ENCODE measurements at regions not wholly inside any gene's neighbourhood (a gene's known extent, or its start where the extent isn't known, plus 50 kb on each side); places are given as distances from the start of the nearest gene placed in this dataset.

DNA sequence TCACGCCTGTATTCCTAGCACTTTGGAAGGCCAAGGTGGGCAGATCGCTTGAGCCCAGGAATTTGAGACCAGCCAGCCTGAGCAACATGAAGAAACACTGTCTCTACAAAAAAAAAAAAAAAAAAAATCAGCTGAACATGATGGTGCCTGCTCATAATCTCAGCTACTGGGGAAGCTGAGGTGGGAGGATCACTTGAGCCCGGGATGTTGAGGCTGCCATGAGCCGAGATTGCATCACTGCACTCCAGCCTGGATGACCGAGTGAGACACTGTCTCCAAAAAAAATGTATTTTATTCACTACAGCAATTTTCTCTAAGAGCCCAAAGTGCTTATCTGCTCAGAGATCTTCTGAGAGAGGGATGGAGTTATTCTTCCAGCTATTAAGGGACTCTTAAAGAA, 215.8 kb upstream of the PPP3CA start:
- DNase-seq, result no peak

GRCh38 chr4:101556842-101557241, 209.5 kb upstream of the PPP3CA start:
- no peak for DNase-seq

DNA sequence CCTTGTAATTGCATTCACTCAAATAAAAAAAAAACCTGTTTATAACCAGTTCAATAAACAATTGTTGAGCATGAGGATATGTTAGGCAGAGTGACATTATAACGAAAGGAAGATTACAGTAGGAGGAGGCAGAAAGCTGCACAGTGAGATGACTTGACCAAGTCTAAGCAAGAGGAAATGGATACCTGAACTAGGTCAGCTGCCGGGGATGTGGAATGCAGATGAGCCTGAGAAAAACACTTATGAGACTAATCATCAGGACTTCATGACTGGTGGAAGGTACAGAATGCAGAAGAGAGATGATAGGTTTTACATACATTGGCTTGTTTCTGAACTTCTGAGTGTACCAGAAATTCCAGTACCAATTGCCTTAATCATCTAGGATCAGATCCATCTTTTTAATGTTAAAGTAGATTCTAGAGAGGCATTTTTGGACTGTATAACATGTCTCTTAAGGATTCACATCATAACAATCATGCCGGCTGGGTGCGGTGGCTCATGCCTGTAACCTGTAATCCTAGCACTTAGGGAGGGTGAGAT, 208.1 kb upstream of the PPP3CA start:
- DNase-seq, result no peak

- DNase-seq, result no peak
These were observed 193.0 kb upstream of the PPP3CA start for GRCh38 chr4:101540336-101540735.

DNA sequence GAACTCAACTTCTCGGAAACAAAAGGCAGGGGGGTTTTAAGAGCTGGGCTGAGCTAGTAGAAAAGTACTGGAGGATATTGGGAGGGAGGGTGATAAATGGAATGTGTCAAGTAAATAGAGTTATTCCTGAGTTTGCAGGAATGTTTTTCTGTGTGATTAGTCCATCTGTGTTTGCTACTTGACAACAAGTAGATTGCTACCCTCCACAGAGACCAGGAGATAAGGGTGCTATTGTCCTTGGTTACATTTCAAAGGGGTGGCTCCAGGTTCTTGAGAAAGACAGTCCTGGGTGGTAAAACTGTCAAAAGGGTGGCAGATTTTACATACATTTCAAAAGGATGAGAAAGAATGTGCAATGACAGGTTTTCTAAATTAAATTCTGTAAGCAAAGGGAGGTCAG, 181.2 kb upstream of the PPP3CA start:
- no peak for DNase-seq

GRCh38 chr4:101527188-101527587, 179.9 kb upstream of the PPP3CA start:
- no peak for DNase-seq

- no peak for DNase-seq
These were observed 168.2 kb upstream of the PPP3CA start for GRCh38 chr4:101515566-101515965.

- DNase-seq, result no peak
These were observed 167.8 kb upstream of the PPP3CA start for GRCh38 chr4:101515099-101515498.

DNA sequence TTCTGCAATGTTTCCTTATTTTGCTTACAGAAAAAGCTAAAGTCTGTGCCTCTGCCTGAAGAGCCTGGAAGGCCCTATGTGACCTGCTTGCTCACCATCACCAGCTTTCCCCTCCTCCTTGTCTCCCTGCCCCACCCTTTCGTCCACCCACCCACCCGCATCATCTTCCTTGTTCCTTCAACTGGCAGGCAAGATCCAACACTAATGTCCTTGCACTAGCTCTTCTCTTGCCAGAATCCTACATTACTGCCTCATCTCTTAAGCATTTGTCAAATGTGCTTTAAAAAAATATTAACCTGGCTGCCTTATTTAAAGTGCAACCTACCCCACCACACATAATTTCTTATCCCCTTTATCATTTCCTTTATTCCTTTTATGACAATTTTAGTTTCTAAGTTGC, 165.1 kb upstream of the PPP3CA start:
- no peak for DNase-seq

DNA sequence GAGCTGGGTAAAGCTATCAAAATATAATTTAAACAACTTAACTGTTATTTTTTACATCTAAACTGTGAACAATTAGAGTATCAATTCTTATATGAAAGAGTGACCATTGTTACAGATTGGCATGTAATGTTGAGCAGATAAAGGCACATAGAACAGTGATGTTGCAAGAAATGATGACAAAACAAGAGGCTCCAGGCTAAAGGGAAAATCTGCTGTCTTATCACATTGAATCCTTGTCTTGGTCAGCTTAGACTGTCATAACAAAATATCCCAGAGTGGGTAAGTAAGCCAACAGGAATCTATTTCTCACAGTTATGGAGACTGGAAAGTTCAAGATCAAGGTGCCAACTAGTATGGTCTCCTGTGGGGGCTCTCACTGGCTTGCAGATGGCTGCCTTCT, 154.1 kb upstream of the PPP3CA start:
- DNase-seq, result no peak

DNA sequence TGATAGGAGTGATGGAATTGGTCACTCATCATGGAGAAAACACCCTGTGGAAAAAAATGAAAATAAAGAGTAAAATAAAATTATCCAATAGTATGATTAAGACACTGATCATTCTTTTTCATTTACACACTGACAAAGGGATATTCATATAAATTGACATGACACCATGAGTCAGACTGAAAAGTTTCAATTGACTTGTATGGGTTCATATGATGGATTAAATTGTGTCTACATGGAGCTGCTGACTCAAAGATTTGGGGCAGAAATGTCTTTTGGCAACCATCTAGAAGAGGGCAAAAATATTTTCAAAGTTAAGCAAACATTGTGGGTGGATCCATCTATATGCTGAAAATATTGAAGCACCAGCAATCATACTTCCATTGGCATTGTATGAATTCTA, 153.4 kb upstream of the PPP3CA start:
- no peak for DNase-seq

GRCh38 chr4:101475246-101475645, 127.9 kb upstream of the PPP3CA start:
- peak; percentile 0 for DNase-seq

GRCh38 chr4:101471201-101471600, 123.9 kb upstream of the PPP3CA start:
- no peak for DNase-seq

DNA sequence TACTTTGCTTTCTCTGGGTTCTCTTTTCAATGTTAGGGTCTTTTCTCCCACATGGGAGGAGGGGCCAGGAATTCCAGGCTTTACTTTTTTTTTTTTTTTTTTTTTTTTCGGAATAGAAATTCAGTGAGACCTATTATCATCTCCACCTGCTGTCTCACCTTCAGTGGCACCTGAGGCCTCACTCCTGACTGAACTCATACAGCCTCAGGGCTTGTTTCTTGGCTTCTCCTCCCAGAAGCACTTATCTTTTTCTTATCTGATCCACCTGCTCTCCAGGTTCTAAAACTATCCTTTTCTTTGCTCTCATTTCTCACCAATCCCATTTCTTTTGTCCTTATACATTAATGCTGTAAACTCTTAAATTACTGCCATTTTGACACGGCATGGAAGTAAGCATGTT, 117.3 kb upstream of the PPP3CA start:
- DNase-seq, result no peak

DNA sequence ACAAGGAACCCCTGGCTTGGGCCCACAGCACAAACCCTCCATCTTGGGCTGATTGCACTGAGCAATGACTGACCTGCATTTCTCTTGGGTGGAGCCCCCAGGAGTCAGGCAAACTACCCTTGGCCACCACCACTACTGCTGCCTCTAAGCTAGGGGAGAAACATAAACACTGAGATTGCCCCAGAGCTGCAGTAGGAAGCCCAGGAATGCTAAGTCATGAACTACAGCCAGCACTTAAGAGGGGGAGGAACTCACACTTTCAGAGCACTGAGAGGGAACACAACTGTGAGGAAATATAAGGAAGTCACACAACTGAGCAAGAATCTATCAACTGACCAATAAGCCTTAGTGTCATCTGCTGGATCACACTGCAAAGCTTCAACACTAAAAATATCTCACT, 111.6 kb upstream of the PPP3CA start:
- DNase-seq, result no peak

DNA sequence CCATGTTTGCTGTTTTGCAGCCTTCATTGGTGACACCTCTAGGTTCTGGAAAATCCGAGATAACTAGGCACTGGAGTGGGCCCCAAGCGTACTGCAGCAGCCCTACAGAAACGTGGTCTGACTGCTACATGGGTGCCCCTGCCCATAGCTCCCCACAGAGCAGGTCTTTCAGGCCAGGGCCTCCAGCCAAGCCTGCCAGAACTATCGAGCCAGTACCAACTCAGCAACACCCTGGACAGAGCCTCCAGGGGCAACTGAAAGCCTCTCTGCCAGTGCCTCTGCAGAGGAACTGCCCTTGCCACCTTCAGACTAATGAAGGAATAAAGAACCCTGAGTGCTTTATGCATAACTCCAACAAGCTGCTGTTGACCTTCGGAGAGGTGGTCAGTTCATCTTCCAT, 111.1 kb upstream of the PPP3CA start:
- DNase-seq, result no peak

- no peak for DNase-seq
These were observed 103.8 kb upstream of the PPP3CA start for GRCh38 chr4:101451086-101451485.

DNA sequence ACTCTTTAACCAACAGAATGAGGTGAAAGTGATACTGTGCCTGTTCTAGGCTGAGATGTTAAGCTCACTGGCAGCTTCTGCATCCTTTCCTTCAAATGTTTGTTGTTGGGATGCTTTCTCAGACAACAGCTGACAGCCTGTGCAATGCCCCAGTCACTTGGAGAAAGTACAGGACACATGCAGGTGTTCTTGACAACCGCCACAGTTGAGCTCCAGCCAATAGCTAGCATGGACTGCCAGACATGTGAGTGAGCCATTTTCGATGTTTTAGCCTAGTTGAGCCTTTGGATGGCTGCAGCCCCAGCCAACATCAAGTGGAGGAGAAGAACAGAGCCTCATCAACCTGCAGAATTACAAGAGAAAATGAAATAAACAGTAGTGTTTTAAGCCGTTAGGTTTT, 94.1 kb upstream of the PPP3CA start:
- no peak for DNase-seq

- no peak for DNase-seq
These were observed 92.6 kb upstream of the PPP3CA start for GRCh38 chr4:101439926-101440325.

DNA sequence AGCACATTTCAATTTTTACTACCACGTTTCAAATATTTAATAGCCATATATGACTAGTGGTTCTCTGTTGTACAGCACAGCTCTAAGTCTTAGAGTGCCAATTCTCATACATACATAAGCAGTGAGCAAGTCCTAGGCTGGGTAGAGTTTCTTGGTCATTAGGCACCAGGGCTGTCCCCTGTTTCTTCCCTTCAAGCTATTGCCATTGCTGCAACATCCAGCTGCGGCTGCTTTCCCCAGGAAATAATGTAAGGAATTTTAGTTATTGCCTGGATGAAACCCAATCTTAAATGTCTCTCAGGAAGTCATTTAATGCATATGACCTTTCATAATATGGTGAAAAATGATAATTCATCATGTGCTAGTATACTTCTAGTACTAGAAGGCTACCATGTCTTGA, 74.1 kb upstream of the PPP3CA start:
- no peak for DNase-seq

- no peak for DNase-seq
These were observed 73.3 kb upstream of the PPP3CA start for GRCh38 chr4:101420661-101421060.

DNA sequence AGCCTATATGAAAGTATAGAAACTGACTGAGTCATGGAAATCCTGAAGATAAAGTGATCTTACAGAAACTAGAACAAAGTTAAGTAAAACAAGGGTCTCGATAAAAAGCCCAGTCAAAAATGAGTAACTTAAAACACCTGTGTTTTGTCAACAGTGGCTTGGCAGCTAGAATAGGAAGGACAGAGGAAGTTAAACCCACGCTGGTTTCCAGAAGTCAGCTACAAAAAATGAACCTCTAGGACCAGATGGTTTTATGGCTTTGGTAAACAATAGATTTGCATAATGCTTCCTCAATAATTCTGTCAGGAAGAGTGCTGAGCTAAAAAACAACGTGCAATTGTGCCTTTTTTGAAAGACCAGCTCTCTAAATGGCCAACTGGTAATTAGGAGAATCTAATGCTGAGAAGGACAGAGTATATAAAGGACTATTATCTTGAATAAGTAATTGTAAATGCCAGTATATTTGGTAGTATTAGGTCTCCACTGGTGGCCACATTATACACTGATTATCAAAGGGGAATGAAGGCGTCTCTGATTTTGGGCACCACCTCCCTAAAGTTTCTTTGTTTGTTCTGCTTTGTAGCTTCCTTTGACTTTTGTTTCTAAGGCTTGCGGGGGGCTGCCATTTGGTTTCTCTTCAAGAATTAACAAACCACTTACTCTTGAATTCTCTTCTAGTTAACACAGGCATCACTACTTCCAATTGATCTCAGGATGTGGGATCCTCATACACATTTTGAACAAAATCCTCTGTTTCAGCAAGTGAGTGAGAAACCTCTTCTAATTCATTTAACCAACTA, 72.2 kb upstream of the PPP3CA start:
- DNase-seq, result no peak

DNA sequence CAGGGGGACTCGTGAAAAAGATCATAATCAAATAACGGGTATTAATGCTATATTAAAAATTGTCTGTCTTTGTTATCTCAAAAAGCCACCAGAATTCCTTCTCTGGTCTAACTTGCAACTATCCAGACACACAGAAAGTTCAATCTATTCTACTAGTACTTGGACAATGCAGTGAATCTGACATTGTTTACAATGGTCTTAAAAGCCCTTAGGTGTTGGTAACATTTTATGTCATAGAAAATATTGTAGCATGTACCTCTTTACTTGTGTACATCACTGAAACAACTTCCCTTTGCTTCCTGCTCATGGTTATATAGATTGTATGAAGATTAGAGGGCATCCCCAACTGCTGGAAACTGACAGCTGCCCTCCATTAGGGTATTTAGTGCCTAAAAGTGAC, 71.1 kb upstream of the PPP3CA start:
- DNase-seq, result no peak

GRCh38 chr4:101418055-101418454, 70.7 kb upstream of the PPP3CA start:
- DNase-seq, result no peak

DNA sequence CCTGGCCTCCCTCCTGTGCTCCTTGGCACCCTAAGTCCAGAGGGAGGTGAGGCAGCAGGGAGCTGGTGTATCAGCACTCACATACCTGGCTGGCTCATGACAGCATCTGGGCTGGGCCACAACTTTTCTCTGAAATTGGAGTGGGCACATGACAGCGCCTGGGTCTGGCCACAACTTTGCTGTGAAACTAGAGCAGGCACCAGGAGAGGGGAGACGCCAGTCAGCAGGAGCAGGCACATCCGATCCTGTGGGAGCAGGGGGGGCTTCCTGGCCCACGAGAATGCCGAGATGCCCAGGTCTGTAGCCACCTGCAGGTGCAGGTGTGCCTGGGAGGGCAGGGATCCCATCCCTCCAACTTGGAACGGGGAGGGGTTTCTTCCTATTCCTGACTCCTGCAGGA, 69.7 kb upstream of the PPP3CA start:
- no peak for DNase-seq
